Astrocyte of the spinal cord (primary cell): ENCODE measurements at regions not wholly inside any gene's neighbourhood (a gene's known extent, or its start where the extent isn't known, plus 50 kb on each side); places are given as distances from the start of the nearest gene placed in this dataset.

Experiments
- DNase-seq: peaks from one replicate; pipeline ENCODE4 v3.0.0; 2011; ENCODE audit warnings: low read depth, low spot score
- H3K4me3 ChIP-seq: 2 replicates; pipeline ENCODE4 v1.5.1; 2011; ENCODE audit warnings: low read depth, mild to moderate bottlenecking, low read length, moderate library complexity
- in situ Hi-C: cut with HindIII; loops from 2 replicates; pipeline ENCODE4 v1.10.0; 2017; ENCODE audit warnings: low sequenced_read_pairs
- TF ChIP-seq, protein P1 (sequence below): IDR thresholded peaks from 2 replicates; pipeline ENCODE4 v1.5.1; 2012; ENCODE audit warnings: low read depth, mild to moderate bottlenecking, low read length, inconsistent platforms

DNA sequence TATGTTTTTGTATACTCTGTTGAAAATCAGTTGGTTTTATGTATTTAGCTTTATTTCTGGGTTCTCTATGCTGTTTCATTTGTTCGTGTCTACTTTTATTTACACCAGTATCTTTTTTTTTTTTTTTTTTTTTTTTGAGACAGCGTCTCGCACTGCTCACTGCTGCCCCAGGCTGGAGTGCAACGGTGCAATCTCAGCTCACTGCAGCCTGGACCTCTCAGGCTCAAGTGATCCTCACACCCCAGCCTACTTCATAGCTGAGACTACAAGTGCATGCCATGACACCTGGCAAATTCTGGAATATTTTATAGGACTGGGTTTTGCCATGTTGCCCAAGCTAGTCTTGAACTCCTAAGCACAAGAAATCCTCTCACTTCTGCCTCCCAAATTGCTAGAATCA is 869.4 kb upstream of the CDH6 start:
- H3K4me3 ChIP-seq: no peak overlapping the region
- TF ChIP-seq, protein P1, sequence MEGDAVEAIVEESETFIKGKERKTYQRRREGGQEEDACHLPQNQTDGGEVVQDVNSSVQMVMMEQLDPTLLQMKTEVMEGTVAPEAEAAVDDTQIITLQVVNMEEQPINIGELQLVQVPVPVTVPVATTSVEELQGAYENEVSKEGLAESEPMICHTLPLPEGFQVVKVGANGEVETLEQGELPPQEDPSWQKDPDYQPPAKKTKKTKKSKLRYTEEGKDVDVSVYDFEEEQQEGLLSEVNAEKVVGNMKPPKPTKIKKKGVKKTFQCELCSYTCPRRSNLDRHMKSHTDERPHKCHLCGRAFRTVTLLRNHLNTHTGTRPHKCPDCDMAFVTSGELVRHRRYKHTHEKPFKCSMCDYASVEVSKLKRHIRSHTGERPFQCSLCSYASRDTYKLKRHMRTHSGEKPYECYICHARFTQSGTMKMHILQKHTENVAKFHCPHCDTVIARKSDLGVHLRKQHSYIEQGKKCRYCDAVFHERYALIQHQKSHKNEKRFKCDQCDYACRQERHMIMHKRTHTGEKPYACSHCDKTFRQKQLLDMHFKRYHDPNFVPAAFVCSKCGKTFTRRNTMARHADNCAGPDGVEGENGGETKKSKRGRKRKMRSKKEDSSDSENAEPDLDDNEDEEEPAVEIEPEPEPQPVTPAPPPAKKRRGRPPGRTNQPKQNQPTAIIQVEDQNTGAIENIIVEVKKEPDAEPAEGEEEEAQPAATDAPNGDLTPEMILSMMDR: no peak
- no peak for DNase-seq
- in situ Hi-C loops: no loop called here

DNA sequence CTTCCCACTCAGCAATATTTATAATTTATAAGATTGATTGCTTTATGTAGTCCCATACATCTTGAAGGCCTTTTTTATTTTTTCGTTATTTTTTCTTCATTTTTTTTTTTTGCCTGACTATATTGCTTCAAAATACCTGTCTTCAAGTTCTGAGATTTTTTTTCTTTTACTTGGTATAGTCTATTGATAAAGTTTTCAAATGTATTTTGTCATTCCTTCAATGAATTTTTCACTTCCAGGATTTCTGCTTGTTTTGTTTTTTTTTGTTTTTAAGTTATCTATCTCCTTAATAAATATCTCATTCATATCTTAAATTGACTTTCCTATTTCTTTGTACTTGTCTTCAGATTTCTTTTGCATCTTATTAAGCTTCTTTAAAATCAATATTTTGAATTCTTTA is 905.6 kb upstream of the CDH6 start:
- TF ChIP-seq, protein P1: no peak
- H3K4me3 ChIP-seq: no peak overlapping the region
- in situ Hi-C loops: no loop called here
- DNase-seq: no peak

DNA sequence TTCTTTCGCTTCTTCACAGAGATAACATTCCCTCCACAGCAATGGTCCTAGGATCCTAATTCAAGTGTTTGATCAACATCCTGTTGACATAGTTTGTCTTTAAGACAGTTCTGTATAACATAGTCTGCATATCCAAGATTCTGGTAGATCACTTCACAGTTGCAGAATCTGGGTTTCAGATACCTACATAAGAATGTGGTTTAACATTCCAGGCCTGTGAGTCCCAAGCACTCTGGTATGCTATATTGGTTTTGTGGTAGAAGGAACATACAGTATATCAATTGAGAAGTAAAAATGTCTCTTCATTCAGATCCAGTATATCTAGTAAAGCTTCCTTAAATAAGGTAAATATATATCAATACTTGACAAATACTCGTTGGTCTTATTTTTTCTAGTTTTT is 914.2 kb upstream of the CDH6 start:
- no peak overlapping the region for H3K4me3 ChIP-seq
- in situ Hi-C loops: no loop called here
- TF ChIP-seq, protein P1: no peak
- peak; percentile 88 for DNase-seq

DNA sequence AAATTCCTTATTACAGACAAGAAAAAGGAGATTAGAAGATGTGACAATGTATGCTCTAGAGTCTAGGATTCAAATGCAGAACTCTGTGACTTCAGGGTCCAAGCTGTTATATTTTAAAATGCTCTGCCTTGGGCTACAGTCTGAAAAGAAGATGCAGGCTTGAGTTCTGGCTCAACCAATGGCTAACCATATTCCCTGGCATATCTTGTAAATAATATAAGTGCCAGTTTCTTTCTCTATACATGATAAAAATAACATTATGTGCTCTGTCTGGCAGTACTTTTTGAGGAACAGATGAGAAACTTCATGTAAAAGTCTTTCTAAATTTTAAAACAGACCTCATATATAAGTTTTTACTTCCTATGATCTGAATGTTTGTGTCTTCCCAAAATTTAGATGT is 926.5 kb upstream of the CDH6 start:
- DNase-seq: no peak
- H3K4me3 ChIP-seq: no peak overlapping the region
- TF ChIP-seq, protein P1: no peak
- in situ Hi-C loops: no loop called here

DNA sequence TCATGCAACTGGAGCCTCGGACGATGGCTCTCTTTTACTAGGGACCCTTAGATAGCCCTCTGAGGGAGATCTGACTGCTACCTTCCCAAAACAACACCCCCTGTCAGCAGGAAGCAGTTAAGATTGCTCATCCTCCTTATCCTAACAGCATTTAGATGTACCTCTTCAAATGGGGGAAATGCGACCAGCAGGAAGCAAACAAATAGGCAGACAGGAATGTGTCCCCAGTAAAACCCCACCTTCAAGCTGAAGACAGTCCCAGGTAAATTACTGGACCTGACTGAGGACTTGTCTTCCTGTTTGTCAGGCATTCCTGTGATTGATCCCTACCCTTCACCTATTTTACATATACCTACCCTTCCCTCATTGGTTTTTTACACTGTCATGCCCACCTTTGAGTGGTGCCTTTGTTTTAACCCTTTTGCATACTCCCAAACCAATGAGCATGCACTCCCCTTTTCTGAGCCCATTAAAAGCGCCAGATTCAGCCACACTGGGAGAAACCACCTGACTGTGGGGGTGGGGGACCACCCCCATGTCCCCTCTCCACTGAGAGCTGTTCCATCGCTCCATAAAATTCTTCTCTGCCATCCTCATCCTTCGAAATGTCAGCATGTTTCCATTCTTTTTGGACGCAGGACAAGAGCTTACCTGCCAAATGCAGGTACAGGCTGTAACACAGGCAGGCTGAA is 954.0 kb upstream of the CDH6 start:
- H3K4me3 ChIP-seq: no peak overlapping the region
- TF ChIP-seq, protein P1: no peak
- no peak for DNase-seq
- in situ Hi-C loops: no loop called here

DNA sequence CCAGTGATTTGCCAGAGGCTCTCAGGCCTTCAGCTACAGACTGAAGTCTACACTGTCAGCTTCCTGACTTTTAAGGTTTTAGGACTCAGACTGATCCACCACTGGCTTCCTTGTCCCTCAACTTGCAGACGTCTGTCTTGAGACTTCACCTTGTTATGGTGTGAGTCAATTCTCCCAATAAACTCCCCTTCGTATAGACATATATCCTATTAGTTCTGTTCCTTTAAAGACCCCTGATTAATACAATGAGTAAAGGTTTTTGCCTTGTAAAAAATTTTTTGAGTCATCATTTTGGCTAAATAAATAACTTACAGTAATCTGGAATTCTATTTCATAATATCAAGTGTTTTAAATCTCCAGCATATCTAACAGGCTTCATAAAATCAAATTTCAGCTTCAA is 956.3 kb upstream of the CDH6 start:
- DNase-seq: no peak
- no peak overlapping the region for H3K4me3 ChIP-seq
- TF ChIP-seq, protein P1: no peak
- in situ Hi-C loops: no loop called here
